Trophoblast cell (in vitro differentiated cells and primary cell): ENCODE measurements at regions not wholly inside any gene's neighbourhood (a gene's known extent, or its start where the extent isn't known, plus 50 kb on each side); places are given as distances from the start of the nearest gene placed in this dataset.

Experiments used
- DNase-seq, 2 donors: peaks; one replicate each; pipeline ENCODE4 v3.0.0-alpha.2; 2016
- H2AFZ ChIP-seq: 2 replicates; pipeline ENCODE4 v1.6.1; 2013; ENCODE audit warnings: low read length, moderate library complexity, mild to moderate bottlenecking; ENCODE audit not compliant: insufficient read depth, poor library complexity
- H2AK5ac ChIP-seq: 2 replicates; pipeline ENCODE4 v1.6.1; 2013; ENCODE audit warnings: mild to moderate bottlenecking, low read length
- H2BK120ac ChIP-seq: 2 replicates; pipeline ENCODE4 v1.6.1; 2013; ENCODE audit warnings: low read length, mild to moderate bottlenecking, moderate library complexity; ENCODE audit not compliant: insufficient read depth, poor library complexity
- H2BK12ac ChIP-seq: 2 replicates; pipeline ENCODE4 v1.6.1; 2013; ENCODE audit warnings: mild to moderate bottlenecking, low read length, moderate library complexity
- H2BK5ac ChIP-seq: 2 replicates; pipeline ENCODE4 v1.6.1; 2013; ENCODE audit warnings: low read length, low read depth, moderate library complexity, mild to moderate bottlenecking; ENCODE audit not compliant: poor library complexity
- H3K14ac ChIP-seq: 2 replicates; pipeline ENCODE4 v1.6.1; 2013; ENCODE audit warnings: mild to moderate bottlenecking, low read length
- H3K18ac ChIP-seq: 2 replicates; pipeline ENCODE4 v1.6.1; 2013; ENCODE audit warnings: mild to moderate bottlenecking, low read length
- H3K23ac ChIP-seq: 2 replicates; pipeline ENCODE4 v1.6.1; 2013; ENCODE audit warnings: low read length
- H3K27ac ChIP-seq: 2 replicates; pipeline ENCODE4 v1.5.1; 2013; ENCODE audit warnings: low read depth, mild to moderate bottlenecking, inconsistent platforms, low read length, moderate library complexity
- H3K27me3 ChIP-seq: 2 replicates; pipeline ENCODE4 v1.6.1; 2013; ENCODE audit warnings: inconsistent platforms, mild to moderate bottlenecking, low read length, moderate library complexity; ENCODE audit not compliant: insufficient read depth
- H3K36me3 ChIP-seq, 2 experiments: 1 replicate in 1 of 2; 2 replicates in 1 of 2; pipeline ENCODE4 v1.6.1; 2013; ENCODE audit warnings: low read length in 2 of 2, mild to moderate bottlenecking in 2 of 2, moderate library complexity in 1 of 2; ENCODE audit not compliant: insufficient read depth in 2 of 2, control insufficient read depth in 1 of 2
- H3K4ac ChIP-seq: 2 replicates; pipeline ENCODE4 v1.6.1; 2013; ENCODE audit warnings: low read depth, mild to moderate bottlenecking, low read length, moderate library complexity
- H3K4me1 ChIP-seq, 2 experiments: 1 replicate in 1 of 2; 2 replicates in 1 of 2; pipeline ENCODE4 v1.6.1; 2013; ENCODE audit warnings: low read length in 2 of 2, mild to moderate bottlenecking in 2 of 2, moderate library complexity in 1 of 2; ENCODE audit not compliant: insufficient read depth in 2 of 2, control insufficient read depth in 1 of 2
- H3K4me2 ChIP-seq: 2 replicates; pipeline ENCODE4 v1.6.1; 2013; ENCODE audit warnings: inconsistent platforms, mild to moderate bottlenecking, low read length, moderate library complexity
- H3K4me3 ChIP-seq: 2 replicates; pipeline ENCODE4 v1.5.1; 2013; ENCODE audit warnings: mild to moderate bottlenecking, low read depth, low read length, inconsistent platforms
- H3K79me1 ChIP-seq: one replicate; pipeline ENCODE4 v1.6.1; 2013; ENCODE audit warnings: low read length
- H3K79me2 ChIP-seq: 2 replicates; pipeline ENCODE4 v1.6.1; 2013; ENCODE audit warnings: low read length, mild to moderate bottlenecking; ENCODE audit not compliant: control insufficient read depth, insufficient read depth, poor library complexity
- H3K9ac ChIP-seq: 2 replicates; pipeline ENCODE4 v1.6.1; 2013; ENCODE audit warnings: mild to moderate bottlenecking, low read length
- H3K9me3 ChIP-seq: 2 replicates; pipeline ENCODE4 v1.6.1; 2013; ENCODE audit warnings: low read depth, mild to moderate bottlenecking, control low read depth, inconsistent platforms, low read length; ENCODE audit not compliant: insufficient read depth
- H4K12ac ChIP-seq: 2 replicates; pipeline ENCODE4 v1.6.1; 2013; ENCODE audit warnings: low read depth, mild to moderate bottlenecking, low read length, moderate library complexity
- H4K8ac ChIP-seq: 2 replicates; pipeline ENCODE4 v1.6.1; 2013; ENCODE audit warnings: low read depth, mild to moderate bottlenecking, low read length, moderate library complexity
- H4K91ac ChIP-seq: one replicate; pipeline ENCODE4 v1.6.1; 2013; ENCODE audit warnings: low read depth, mild to moderate bottlenecking, low read length, moderate library complexity
- WGBS: extraction: QIAGEN DNeasy Blood & Tissue Kit; methylation state at CpG from one replicate; pipeline ENCODE4 v1.1.7; 2013; ENCODE audit warnings: missing lambda C conversion rate; ENCODE audit not compliant: insufficient read length, insufficient coverage; ENCODE audit errors: extremely low coverage; 5-methylcytosine and 5-hydroxymethylcytosine counted together

- H3K79me2 ChIP-seq: no peaks in the 10 kb centered on the region
- no peak overlapping the region for H3K4ac ChIP-seq
- no peak overlapping the region for H3K4me3 ChIP-seq
- H3K14ac ChIP-seq: no peak overlapping the region
- WGBS: no CpG with 5 or more reads among the region's 3 CpGs
- H4K91ac ChIP-seq: no peak overlapping the region
- H3K9me3 ChIP-seq: no peaks in the 10 kb centered on the region
- no peak overlapping the region for H2BK5ac ChIP-seq
- no peak overlapping the region for H4K8ac ChIP-seq
- no peak overlapping the region for H2AK5ac ChIP-seq
- H3K4me1 ChIP-seq: no peaks in the 10 kb centered on the region
- H3K36me3 ChIP-seq: no peaks in the 10 kb centered on the region
- no peak overlapping the region for H2BK12ac ChIP-seq
- H3K79me1 ChIP-seq: no peaks in the 10 kb centered on the region
- no peak overlapping the region for H3K4me2 ChIP-seq
- no peak overlapping the region for H2AFZ ChIP-seq
- no peak overlapping the region for H3K18ac ChIP-seq
- H3K27ac ChIP-seq: no peak overlapping the region
- no peaks in the 10 kb centered on the region for H3K27me3 ChIP-seq
- H3K23ac ChIP-seq: no peak overlapping the region
- DNase-seq: peak in 1 of 2 donors; percentile 21
- H3K9ac ChIP-seq: no peak overlapping the region
- no peak overlapping the region for H4K12ac ChIP-seq
- H2BK120ac ChIP-seq: no peak overlapping the region
Measured at GRCh38 chr13:73275163-73275562, 216.4 kb downstream of the KLF5 start.

- Histone ChIP-seq H3K4me3 (no peak overlapping the region), H3K14ac (no peak overlapping the region), H2AFZ (no peak overlapping the region), H2BK12ac (no peak overlapping the region), H3K27me3 (no peaks in the 10 kb centered on the region), H3K36me3 (no peaks in the 10 kb centered on the region), H3K9ac (no peak overlapping the region), H3K4me1 (no peaks in the 10 kb centered on the region), H2BK120ac (no peak overlapping the region), H3K27ac (no peak overlapping the region), H2BK5ac (no peak overlapping the region), H4K91ac (no peak overlapping the region), H3K9me3 (no peaks in the 10 kb centered on the region), H4K12ac (no peak overlapping the region), H2AK5ac (no peak overlapping the region), H3K79me1 (no peaks in the 10 kb centered on the region), H3K18ac (no peak overlapping the region), H4K8ac (no peak overlapping the region), H3K23ac (no peak overlapping the region), H3K4me2 (no peak overlapping the region), H3K4ac (no peak overlapping the region), H3K79me2 (no peaks in the 10 kb centered on the region)
- WGBS: no CpG with 5 or more reads among the region's 2 CpGs
- DNase-seq: no peak
Measured at GRCh38 chr13:73274147-73274546, 215.3 kb downstream of the KLF5 start.

DNA sequence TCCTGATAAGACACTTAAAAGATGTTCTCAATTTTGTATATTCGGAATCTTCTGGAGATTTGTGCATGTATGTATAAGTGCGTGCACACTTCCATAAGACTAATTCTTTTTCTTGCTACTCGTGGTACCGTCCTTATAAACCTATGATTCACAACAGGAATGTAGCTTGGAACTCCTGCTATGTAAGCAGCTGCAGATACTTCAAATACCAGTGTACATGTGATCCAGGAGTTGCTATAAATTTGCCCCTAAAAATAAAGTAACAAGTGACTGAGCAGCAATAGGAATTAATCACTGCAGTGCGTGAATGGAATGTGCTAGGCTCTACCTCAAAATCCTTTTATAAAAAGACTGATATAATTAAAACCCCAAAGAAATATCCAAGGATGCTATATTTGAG, 214.9 kb downstream of the KLF5 start:
- H4K12ac ChIP-seq: no peak overlapping the region
- no peak overlapping the region for H3K9ac ChIP-seq
- H2BK12ac ChIP-seq: no peak overlapping the region
- no peak overlapping the region for H3K14ac ChIP-seq
- no peak overlapping the region for H3K18ac ChIP-seq
- no peak overlapping the region for H4K8ac ChIP-seq
- H3K4me3 ChIP-seq: no peak overlapping the region
- no CpG with 5 or more reads among the region's 5 CpGs for WGBS
- H2AFZ ChIP-seq: no peak overlapping the region
- H2BK120ac ChIP-seq: no peak overlapping the region
- H3K27me3 ChIP-seq: no peaks in the 10 kb centered on the region
- H3K23ac ChIP-seq: no peak overlapping the region
- DNase-seq: peak; percentile 17 to 73
- no peaks in the 10 kb centered on the region for H3K79me1 ChIP-seq
- H4K91ac ChIP-seq: no peak overlapping the region
- no peak overlapping the region for H3K4me2 ChIP-seq
- no peaks in the 10 kb centered on the region for H3K36me3 ChIP-seq
- no peaks in the 10 kb centered on the region for H3K4me1 ChIP-seq
- H3K79me2 ChIP-seq: no peaks in the 10 kb centered on the region
- no peak overlapping the region for H3K27ac ChIP-seq
- no peaks in the 10 kb centered on the region for H3K9me3 ChIP-seq
- H2BK5ac ChIP-seq: no peak overlapping the region
- no peak overlapping the region for H2AK5ac ChIP-seq
- no peak overlapping the region for H3K4ac ChIP-seq

DNA sequence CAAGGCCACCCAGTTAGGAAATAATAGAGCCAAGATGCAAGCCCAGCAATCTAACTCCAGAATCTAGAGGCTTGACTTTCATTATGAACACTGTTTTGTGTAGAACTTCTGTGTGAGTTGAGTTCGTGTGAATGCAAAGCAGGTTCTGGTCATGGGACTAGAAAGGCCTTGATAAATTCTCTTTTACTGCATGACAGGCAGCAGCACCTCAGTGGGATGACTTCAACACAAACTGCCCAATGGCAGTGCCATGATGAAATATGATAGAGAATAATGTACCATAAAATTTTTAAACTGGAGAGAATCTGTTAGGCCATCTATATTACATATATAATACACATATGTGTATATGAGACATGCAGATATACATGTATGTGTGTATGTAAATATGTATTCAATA, 214.5 kb downstream of the KLF5 start:
- no CpG with 5 or more reads among the region's 1 CpG for WGBS

More for the DNA sequence above, 214.5 kb downstream of the KLF5 start:
- Histone ChIP-seq H3K23ac (no peak overlapping the region), H2BK5ac (no peak overlapping the region), H3K9me3 (no peaks in the 10 kb centered on the region), H3K4ac (no peak overlapping the region), H3K18ac (no peak overlapping the region), H3K79me2 (no peaks in the 10 kb centered on the region), H4K8ac (no peak overlapping the region), H2AK5ac (no peak overlapping the region), H2BK120ac (no peak overlapping the region), H3K14ac (no peak overlapping the region), H3K9ac (no peak overlapping the region), H4K12ac (no peak overlapping the region), H2BK12ac (no peak overlapping the region), H3K4me3 (no peak overlapping the region), H3K79me1 (no peaks in the 10 kb centered on the region), H3K27ac (no peak overlapping the region), H2AFZ (no peak overlapping the region), H3K4me2 (no peak overlapping the region), H3K27me3 (no peaks in the 10 kb centered on the region), H4K91ac (no peak overlapping the region), H3K4me1 (no peaks in the 10 kb centered on the region), H3K36me3 (no peaks in the 10 kb centered on the region)
- no peak for DNase-seq
